Activated CD4-positive, CD25-positive, alpha-beta regulatory T cell treated with anti-CD3 and anti-CD28 coated beads, Interleukin-2, amount 50 U/mL, for 16 hours (primary cell): ENCODE measurements at regions not wholly inside any gene's neighbourhood (a gene's known extent, or its start where the extent isn't known, plus 50 kb on each side); places are given as distances from the start of the nearest gene placed in this dataset.

Source experiments
- DNase-seq: peaks from one replicate; pipeline ENCODE4 v3.0.0-alpha.2; 2020; ENCODE audit warnings: low read depth, low spot score

DNA sequence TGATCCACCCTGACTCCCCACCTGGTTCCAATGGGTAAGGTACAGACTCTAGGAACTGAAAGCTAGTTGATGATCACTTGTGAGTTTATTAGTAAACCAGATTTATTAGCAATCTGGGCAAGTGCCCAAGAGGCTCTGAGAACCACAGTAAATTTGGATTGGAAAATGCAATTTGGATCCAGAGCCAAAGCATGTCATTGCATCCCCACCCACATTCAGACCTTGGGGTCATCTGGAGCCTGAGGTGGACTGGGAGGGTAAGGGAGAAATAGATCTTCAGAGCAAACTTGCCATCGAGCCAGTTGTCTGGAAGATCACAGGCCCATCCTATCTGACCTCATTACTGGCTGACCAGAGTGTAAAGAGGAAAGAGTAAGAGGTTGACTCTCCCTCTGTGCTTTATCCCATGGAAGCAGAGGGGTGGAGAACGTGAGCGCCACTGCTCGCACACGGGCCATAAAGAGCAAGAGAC lies 78.7 kb upstream of the RASGEF1B start:
- DNase-seq, result no peak

DNA sequence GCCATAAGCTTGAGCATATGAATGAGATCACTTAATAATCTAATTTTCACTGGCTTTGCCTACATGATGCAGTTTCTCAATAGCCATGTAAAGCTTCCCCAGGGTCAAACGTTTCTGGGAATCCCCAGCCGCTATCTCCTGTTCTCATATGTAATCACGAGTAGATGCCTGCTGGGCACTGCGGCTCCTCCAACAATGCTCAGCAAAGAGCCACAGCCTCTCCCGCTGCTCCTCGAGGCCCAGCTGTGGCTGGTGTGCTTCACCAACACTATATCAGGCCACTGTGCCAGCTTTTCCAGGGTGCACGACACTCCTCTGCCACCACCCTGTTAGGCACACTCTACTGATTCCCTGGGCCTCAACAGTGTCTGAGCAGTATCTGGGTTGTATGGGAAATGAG lies 78.3 kb upstream of the RASGEF1B start:
- no peak for DNase-seq

DNA sequence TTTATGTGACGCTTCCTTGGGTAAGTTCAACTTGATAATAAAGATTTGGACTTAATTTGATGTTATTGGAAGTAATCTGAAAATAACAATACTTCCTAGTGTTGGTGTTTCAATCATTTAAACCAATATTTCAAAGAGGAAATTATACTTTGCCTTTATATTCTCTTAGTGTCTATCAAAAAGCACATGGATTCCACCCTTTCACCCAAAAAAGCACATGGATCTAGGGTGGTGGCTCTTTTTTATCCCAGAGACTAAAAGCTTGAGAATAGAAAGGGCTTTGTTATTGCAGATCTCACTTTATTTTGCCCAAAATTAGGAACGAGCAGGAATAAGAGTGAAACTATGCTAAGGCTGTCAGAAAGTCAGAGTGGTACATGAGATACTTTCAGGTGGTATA lies 75.1 kb upstream of the RASGEF1B start:
- DNase-seq, result no peak

- no peak for DNase-seq
Observed at GRCh38 chr4:81541161-81541945, 69.6 kb upstream of the RASGEF1B start.

DNA sequence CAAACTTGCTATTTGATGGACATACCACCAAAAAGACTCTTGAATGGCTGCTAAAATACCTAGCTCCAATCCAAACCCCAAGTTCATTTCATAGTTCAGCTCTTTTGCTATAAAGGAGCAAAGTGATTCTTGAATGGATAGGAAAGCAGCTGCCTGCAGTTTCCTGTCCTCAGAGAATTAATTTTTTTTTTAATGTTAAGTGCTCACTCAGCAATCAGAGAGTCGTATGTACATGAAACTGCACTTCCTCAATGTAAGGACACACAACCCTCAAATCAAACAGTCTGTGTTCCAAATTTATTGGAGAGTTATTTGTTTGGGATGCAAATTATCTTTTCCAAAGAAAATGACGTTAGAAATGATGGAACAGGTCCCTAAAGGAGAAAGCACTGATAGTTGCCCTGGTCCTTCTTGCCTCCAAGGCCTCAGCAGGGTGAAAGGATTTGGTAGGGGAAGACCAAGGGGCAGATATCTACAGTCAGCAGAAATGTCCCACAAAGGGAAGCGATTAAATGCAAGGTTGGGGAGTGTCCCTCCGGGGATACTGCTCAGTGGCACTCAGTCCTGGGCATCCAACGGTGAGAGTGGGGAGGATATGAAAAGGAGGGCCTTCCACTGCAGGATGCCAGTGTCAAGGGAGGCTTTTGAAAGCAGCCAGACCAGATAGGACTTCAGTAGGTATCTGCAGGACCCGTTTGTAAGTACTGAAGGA lies 67.2 kb upstream of the RASGEF1B start:
- DNase-seq, result no peak

- DNase-seq, result no peak
Observed at GRCh38 chr4:81531410-81531809, 59.7 kb upstream of the RASGEF1B start.

DNA sequence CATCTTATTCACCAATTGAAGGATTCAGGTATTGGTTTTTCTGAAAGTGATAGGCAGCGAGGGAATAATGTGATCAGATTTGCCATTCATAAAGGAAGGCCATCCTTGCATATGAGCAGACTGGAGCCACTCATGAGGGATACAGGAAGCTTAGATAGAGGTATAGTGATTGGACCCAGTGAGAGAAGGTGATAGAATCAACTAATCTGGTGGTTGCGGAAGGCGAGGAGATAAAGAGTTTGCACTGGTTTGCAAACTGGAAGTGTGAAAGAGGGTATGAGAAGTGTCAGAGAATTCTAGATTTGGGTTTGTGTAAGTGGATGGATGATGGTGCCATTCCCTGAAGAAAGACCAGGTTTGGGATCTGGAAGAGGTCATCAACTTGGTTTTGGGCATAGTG lies 57.3 kb upstream of the RASGEF1B start:
- no peak for DNase-seq

GRCh38 chr4:81528200-81528599 lies 56.5 kb upstream of the RASGEF1B start:
- DNase-seq, result no peak

GRCh38 chr4:81527709-81528108 lies 56.0 kb upstream of the RASGEF1B start:
- no peak for DNase-seq

GRCh38 chr4:81527115-81527514 lies 55.4 kb upstream of the RASGEF1B start:
- DNase-seq, result no peak

DNA sequence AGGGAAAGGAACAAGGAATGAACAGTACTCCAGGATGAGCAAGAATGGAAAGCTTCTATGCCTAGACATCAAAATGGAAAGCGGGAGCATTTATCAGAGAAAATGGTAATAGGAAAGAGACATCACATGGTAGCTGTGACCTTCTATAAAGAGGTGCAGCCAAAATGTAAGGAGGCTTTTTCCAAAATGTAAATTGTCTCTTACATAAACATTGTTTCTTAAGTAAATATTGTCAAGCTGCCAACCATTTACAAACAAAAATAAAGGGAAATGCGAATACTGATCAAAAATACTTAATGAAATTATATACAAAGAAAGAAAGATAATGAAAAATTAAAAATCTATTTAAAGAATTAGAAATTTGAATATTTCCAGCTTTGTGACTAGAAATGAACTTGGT lies 55.0 kb upstream of the RASGEF1B start:
- no peak for DNase-seq

DNA sequence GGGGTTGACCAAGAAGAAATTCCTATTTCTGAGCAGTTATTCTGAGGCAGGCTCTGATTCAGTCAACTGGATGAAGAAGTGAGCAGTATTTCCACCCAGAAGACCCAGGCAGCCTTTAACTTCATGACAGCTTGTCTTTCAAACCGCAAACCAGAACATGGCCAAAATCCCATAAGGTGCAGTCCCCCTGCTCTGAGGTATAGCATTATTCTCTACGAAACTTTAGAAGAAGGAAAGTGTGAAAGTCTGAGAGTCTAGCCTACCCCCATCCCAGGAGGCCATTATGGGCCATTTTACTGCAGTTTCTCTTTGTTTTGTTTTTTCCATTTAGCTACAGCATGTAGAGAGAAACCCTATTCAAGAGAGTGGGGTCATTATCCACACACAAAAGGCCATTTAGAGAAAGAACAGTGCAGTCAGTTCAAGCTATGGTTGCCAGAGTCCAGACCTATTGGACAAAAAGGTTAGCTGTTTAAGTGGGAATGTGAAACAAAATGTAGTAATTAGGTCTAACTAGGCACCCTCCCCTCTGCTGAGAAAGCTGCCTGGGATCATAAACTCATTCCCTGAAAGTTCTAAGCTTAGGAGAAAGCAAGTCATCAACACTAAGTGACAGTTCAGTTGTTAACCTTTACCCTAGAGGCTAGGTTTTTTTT lies 52.1 kb upstream of the RASGEF1B start:
- no peak for DNase-seq

DNA sequence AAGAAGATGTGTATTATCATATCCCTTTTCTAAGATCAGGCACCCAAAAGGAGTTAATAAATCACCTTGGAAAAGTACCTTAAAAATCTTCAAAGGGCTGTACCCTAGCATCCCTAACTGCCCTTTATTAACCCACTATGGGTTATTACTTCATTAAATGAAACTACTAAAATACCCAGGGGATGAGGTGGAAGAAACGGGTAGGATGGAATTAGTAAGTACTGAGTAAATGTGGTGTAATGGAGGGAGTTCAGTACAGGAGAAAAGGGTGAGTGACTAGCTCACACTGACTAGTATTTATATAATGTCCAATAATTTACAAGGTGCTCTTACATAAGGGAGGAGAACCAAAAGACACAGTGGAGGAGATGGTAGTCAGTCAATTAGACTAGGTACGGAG lies 51.0 kb upstream of the RASGEF1B start:
- DNase-seq, result no peak

- no peak for DNase-seq
Observed at GRCh38 chr4:81521708-81522107, 50.0 kb upstream of the RASGEF1B start.
